Uterus (tissue), 2 donors: ENCODE measurements at regions not wholly inside any gene's neighbourhood (a gene's known extent, or its start where the extent isn't known, plus 50 kb on each side); places are given as distances from the start of the nearest gene placed in this dataset.

Experiments used
- POLR2A ChIP-seq, 2 donors: fragments of 450-650 bp; IDR thresholded peaks; one replicate each; pipeline ENCODE4 v1.6.1; 2016; ENCODE audit warnings: antibody characterized with exemption in 2 of 2, mild to moderate bottlenecking in 1 of 2, moderate library complexity in 1 of 2
- TF ChIP-seq, protein P1 (sequence below), 4 experiments: fragments of 200-600 bp in 2 of 4; fragments of 450-650 bp in 2 of 4; sonication (generic) in 2 of 4; IDR thresholded peaks; one replicate each; pipeline ENCODE4 v1.5.1; 2016 to 2019; ENCODE audit warnings: antibody characterized with exemption in 4 of 4, mild to moderate bottlenecking in 2 of 4, moderate library complexity in 1 of 4

DNA sequence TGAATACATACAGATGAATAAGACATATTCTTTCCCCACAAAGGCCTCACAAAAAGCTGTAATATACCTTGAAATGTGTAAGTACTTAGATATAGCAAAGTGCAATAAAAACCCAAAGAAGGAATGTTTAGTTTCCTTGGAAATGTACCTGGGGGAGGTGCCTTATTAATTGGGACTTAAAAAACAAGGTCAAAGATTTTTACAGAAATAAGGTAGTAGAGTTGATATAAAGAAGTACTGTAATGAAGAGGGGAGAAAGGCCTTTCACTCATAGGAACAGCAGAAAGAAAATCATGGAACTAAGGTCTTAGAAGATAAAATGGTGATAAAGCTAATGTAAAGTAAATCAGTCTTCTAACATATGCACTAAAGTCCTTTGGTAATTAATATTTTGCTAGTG, 153.9 kb upstream of the B3GALT2 start:
- TF ChIP-seq, protein P1, sequence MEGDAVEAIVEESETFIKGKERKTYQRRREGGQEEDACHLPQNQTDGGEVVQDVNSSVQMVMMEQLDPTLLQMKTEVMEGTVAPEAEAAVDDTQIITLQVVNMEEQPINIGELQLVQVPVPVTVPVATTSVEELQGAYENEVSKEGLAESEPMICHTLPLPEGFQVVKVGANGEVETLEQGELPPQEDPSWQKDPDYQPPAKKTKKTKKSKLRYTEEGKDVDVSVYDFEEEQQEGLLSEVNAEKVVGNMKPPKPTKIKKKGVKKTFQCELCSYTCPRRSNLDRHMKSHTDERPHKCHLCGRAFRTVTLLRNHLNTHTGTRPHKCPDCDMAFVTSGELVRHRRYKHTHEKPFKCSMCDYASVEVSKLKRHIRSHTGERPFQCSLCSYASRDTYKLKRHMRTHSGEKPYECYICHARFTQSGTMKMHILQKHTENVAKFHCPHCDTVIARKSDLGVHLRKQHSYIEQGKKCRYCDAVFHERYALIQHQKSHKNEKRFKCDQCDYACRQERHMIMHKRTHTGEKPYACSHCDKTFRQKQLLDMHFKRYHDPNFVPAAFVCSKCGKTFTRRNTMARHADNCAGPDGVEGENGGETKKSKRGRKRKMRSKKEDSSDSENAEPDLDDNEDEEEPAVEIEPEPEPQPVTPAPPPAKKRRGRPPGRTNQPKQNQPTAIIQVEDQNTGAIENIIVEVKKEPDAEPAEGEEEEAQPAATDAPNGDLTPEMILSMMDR (IDR thresholded peaks at IDR 0.05) = no peak
- TF ChIP-seq POLR2A (IDR thresholded peaks at IDR 0.05) = no peak
